ENCODE measurements at regions not wholly inside any gene's neighbourhood (a gene's known extent, or its start where the extent isn't known, plus 50 kb on each side); places are given as distances from the start of the nearest gene placed in this dataset.

- DNase-seq, result no peak
These were observed 219.5 kb downstream of the PTPRU start for GRCh38 chr1:29455781-29456180.

- no peak for DNase-seq
These were observed 218.5 kb downstream of the PTPRU start for GRCh38 chr1:29454616-29455380.

GRCh38 chr1:29453502-29454240, 217.3 kb downstream of the PTPRU start:
- no peak for DNase-seq

GRCh38 chr1:29452463-29453230, 216.3 kb downstream of the PTPRU start:
- DNase-seq, result no peak

DNA sequence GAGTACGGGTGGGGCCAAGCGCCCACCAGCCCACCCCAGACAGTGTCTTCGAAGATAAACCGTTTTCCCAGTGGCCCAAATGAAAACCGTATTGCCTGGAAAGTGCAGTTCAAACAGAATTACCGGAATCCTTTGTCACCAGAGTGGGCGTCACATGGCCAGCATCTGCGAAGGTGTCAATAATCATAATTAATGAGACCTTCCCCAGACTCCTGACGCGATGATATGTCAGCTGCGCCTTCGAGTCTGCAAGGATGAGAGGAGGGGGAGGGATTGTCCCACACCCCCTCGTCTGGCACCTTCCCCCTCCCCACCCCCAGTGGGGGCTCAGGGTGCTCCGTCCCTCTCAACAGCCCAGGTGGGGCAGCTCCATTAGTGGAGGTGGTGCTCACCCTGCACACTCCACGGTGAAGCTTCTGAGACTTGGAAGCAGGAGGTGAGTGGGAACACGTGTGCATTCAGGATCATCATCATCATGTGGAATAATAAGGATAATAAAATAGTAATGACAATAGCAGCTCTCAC, 215.1 kb downstream of the PTPRU start:
- DNase-seq, result no peak

DNA sequence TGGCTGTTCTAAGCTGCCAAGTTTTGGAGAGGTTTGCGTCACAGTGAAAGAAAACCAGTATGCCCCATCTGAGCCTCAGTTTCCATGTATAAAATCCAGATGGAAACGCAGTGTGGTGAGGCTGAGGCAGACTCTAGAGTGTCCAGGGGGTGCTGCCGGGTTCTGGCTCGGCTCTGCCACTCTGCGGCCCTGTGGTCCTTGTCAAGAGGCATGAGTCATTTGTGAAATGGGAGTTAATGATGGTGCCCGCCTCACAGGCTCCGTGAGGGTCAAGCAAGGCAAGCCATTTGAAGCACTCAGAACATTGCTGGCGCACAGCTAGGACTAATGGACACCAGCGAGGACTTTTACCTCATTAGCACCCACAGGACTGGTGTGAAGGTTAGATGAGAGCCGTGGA, 214.3 kb downstream of the PTPRU start:
- DNase-seq, result no peak

DNA sequence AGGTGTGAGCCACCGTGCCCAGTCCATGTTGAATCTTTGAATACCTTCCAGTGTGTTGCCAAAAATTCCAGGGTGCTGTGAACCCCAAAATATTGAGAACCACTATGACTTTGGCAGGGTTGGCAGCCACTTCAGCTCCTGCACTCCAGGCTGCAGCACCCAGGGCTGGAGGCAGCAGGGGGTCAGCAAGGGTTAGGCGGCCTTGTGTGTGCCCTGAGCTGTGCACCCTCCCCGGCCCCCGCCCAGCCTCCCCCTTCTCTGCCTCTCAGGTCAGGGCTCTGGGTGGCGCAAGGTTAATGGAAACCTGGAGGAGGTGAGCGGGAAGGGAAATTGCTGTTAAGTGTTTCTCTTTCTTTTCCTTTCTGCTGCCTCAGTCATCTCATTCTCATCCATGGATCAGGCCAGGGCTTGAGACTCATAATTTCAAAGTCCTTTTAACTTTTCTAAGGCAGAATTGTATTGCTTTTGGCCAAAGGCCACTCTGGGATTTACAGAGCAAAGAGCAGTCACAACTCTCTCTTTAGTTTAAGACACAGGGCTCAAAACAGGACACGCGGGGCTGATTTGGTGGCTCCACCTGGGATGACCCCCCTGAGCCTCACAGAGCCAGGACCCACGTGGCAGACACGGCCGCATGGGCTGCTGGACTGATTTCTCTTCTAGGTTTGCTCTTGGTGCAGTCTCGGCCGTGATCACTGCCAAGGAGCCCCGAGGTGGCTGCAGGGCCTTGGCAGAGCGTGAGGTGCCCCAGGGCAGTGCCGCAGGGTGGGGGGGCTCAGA, 212.3 kb downstream of the PTPRU start:
- DNase-seq, result no peak

DNA sequence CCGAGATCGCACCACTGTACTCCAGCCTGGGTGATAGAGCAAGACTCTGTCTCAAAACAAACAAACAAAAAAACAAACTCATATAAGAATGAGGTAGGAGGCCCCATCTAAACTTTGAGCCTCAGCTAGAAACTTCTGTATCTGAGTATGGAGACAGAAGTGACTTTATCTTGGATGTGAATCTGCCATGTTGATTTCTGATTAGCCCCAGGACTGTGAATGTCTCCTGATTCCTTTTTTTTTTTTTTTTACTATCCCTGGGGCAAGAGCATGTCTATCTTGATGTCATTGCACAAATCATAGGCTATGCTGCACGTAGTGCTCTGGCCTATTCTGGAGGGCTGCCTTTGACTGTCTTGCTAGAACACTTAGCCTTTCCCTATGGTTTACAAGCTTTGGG, 211.0 kb downstream of the PTPRU start:
- DNase-seq, result no peak

GRCh38 chr1:29444782-29445729, 208.7 kb downstream of the PTPRU start:
- no peak for DNase-seq

DNA sequence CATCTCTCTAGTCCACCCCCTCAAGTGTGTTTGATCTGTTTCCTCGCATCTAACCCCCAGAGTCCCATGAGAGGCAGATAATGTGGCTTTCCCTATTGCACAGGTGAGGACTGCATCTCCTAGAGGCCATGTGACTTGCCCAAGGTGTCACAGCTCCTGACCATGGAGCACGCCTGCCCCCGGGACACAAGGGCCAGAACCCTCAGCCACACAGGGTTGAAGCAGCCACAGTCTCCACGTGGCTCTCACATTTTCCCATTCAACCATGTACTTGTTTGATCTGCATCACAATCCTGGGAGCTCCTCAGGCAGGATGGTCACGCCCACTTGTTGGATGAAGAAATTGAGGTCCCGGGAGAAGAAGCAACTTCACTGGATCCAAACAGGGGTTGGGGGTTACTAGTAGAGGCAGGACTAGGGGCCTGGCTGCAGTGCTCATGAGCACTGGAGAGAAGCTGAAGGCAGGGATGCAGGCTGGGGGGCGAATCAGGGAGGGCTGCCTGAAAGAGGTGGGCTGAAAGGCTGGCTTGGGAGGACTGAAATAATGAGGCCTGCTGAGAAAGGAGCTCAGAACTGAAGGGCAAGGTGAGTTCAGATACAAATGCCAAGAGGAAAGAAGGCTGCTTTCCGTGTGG, 207.9 kb downstream of the PTPRU start:
- DNase-seq, result no peak

- DNase-seq, result no peak
These were observed 205.8 kb downstream of the PTPRU start for GRCh38 chr1:29441916-29442668.

DNA sequence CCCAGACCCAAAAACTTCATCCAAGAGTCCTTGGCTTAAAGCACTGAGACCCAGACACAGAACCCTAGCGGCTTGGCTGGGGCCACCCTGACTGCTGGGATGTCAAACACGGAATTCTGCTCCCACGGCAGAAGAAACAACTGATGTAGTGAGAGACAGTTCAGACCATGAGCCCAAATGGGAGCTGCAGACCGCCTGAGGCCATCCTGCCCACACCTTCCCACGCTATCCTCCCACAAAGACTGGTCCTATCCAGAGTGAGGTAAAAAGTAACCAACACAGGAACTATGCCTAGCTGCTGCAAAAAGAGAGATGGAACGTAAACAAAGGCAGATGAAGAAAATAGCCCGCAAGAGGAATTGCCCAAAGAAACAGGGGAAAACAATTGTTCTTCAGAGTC, 203.3 kb downstream of the PTPRU start:
- DNase-seq, result no peak

GRCh38 chr1:29438991-29439390, 202.7 kb downstream of the PTPRU start:
- no peak for DNase-seq

GRCh38 chr1:29437946-29438345, 201.6 kb downstream of the PTPRU start:
- DNase-seq, result no peak

DNA sequence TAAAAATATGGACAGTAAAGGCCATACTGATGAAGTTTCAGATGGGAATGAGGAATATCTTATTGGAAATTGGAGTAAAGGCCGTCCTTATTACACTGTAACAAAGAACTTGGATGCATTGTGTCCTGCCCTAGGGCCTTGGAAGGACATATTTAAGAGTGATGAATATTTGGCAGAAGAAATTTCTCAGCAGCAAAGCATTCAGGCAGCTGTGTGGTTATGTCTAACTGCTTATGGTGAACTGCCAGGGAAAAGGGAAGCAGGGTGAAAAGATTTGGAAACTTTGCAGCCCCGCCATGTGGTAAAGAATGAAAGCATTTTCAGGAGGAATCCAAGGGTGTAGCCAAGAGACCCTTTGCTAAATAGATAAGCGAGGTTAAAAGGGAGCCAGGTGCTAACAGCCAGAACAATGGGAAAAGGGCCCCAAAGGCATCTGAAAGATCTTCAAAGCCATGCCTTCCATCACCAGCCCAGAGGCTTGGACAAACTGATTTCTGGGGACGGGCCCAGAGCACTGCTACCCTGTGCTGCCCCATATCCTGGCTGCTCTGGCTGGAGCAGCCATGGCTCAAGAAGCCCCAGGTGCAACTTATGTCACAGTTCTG, 200.0 kb downstream of the PTPRU start:
- no peak for DNase-seq

DNA sequence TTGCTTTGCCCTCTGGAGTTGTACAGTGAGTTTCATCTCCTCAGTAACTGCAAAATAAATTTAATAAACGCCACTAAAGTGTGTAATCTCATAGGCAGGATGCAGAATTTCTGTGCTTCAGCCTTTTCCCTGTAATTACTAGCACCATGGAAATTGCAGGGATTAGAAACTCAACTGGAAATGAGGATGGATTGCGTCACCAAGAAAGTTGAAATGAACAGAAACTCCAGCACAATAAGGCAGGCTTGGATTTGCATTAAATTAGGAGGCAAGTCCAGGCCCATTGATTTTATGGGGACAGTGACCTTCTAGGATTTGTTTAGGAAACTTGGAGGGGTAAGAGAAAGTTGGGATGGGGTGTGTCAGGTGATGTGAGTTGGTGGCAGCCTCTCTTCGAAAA, 197.5 kb downstream of the PTPRU start:
- DNase-seq, result no peak

GRCh38 chr1:29431138-29431537, 194.8 kb downstream of the PTPRU start:
- no peak for DNase-seq

GRCh38 chr1:29429656-29430055, 193.3 kb downstream of the PTPRU start:
- no peak for DNase-seq

- DNase-seq, result no peak
These were observed 192.7 kb downstream of the PTPRU start for GRCh38 chr1:29428997-29429396.

GRCh38 chr1:29428280-29428615, 191.9 kb downstream of the PTPRU start:
- no peak for DNase-seq
